GM12873 (cell line): ENCODE measurements at regions not wholly inside any gene's neighbourhood (a gene's known extent, or its start where the extent isn't known, plus 50 kb on each side); places are given as distances from the start of the nearest gene placed in this dataset.

Source experiments
- TF ChIP-seq, protein P1 (sequence below): IDR thresholded peaks from 2 replicates; pipeline ENCODE4 v1.5.1; 2012; ENCODE audit warnings: low read depth, mild to moderate bottlenecking, moderate library complexity, low read length, control low read depth; ENCODE audit not compliant: insufficient read depth; ENCODE audit errors: missing control alignments

DNA sequence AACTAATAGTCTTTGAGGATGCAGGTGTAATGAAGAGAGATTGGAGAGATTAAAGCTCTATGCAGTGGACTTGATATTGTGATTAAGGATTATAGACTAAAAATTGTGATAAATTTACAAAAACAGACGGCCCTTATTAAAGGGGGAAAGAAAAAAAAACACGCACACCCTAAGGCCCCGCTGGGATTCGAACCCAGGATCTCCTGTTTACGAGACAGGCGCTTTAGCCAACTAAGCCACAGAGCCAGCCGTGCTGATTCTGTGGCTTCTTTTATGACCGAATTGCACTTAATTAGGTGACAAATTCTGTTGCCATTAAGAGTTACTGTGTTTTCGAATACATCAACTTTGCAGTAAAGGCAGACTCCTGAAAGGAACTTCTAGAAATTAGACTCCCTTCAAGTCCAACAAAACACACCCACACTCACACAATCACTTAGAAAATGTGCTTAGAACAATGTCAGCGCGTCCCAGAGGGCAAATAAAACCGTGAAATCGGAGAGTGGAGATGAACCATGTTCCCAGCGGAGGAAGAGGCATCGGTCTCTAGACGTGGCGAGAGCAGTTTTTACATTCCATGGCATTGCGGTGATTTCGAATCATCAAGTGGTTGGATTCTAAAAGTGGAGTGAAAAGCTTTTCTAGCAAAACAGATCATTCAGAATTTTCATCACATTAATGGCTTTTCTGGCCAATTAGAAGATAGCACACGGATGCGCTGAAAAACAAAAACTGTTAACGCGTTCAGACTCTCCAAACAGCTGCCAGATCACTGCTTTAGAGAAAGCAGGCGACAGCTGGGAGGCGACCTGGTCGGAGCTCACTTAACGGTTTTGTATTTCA, 122.6 kb downstream of the GPX5 start:
- TF ChIP-seq, protein P1, sequence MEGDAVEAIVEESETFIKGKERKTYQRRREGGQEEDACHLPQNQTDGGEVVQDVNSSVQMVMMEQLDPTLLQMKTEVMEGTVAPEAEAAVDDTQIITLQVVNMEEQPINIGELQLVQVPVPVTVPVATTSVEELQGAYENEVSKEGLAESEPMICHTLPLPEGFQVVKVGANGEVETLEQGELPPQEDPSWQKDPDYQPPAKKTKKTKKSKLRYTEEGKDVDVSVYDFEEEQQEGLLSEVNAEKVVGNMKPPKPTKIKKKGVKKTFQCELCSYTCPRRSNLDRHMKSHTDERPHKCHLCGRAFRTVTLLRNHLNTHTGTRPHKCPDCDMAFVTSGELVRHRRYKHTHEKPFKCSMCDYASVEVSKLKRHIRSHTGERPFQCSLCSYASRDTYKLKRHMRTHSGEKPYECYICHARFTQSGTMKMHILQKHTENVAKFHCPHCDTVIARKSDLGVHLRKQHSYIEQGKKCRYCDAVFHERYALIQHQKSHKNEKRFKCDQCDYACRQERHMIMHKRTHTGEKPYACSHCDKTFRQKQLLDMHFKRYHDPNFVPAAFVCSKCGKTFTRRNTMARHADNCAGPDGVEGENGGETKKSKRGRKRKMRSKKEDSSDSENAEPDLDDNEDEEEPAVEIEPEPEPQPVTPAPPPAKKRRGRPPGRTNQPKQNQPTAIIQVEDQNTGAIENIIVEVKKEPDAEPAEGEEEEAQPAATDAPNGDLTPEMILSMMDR, result no peak

DNA sequence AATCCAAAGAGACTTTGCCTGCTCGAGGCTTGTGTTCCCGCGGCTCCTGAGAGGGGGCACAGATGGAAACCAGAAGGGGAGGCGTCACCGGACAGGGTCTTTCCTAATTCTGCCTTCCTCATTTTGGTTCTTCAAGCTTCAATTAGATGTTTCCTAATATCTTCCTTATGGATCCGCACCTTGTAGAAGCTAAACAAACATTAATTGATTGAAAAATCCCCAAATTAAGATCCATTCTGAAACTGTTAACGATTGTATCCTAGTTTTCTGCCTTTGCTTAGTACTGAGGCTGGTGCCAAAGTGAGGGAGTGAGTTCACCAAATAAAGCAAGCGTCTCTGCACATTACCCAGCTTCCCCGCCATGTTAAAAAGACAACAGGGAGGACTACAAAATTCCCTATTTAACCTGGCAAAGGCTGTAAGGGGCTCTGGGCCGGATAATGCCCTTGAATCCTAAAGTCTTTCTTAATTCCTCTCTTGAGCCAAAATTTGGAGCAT, 123.2 kb downstream of the GPX5 start:
- TF ChIP-seq, protein P1, result no peak

DNA sequence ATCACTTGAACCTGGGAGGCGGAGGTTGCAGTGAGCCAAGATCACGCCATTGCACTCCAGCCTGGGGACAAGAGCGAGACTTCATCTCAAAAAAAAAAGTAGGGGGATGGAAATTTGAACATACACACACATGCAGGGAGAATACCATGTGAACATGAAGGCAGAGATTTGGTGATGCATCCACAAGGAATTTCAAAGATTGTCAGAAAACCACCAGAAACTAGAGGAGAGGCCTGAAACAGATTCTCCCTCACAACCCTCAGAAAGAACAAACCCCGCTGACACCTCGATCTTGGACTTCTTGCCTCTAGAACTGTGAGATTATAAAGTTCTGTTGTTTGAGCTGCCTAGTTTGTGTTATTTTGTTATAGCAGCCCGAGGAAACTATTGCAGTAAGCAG, 125.5 kb downstream of the GPX5 start:
- TF ChIP-seq, protein P1, result no peak

DNA sequence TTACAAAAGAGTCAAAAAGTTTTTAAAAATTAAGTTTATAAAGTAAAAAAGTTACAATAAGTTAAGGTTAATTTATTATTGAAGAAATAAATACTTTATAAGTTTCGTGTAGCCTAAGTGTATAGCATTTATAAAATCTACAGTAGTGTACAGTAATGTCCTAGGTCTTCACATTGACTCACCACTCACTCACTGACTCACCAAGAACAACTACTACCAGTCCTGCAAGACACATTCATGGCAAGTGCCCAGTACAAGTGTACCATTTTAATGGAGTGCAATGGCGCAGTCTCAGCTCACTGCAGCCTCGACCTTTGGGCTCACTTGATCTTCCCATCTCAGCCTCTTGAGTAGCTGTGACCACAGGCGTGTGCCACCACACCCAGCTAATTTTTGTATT, 128.2 kb downstream of the GPX5 start:
- TF ChIP-seq, protein P1, result no peak

DNA sequence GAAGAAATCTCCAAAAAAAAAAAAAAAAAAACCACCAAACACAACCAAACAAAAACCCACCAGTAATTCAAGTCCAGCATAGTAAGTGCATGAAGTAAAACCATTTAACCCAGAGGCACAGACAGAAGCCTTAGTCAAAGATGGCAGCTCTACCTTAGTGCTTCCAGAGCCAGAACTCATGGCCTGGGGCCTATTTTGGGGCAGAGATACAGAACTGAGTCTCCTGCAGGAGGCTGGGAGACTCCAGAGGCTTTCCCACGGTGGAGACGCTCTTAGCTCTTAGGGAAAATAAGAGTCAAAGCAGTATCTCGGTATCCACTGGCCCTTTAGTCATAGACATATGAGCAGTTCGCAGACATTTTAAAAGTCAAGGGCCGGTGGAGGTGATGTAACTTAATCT, 129.5 kb downstream of the GPX5 start:
- TF ChIP-seq, protein P1, result no peak

DNA sequence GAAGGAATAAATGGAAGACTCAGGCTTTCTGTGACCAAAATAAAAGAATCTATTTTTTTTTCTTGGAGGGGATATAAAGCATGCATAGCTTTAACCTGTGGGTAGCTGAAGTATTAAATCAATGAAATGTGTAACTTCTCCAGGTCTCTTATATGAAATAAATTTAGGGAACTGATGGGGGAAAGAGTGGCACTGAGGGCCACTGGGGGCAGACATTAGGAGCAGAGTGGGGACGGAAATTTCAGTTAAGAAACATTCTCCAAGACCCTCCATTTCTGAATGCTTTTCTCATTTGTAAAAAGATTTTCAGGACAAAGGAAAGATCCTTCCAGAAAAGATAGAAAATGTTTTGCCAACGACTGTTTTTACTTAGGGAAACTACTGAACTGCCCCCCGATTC, 131.0 kb downstream of the GPX5 start:
- TF ChIP-seq, protein P1, result no peak

DNA sequence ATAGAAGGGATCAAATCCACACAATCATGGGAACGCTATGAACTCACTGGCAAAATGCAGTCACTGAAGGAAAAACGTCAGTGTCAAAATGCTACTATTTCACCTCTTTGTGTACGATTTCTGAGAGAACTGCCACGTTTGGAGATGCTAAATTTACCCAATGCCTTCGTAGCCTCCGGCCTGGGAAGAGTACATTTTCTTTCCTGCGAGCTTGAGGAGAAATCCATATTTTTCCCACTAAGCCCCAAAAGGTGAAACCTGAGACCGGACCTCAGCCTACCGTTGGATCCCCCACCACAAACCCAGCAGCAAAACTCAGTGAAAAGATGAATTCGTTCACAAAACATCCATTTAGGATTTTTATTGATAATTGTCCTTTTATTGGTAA, 131.7 kb downstream of the GPX5 start:
- TF ChIP-seq, protein P1, result no peak
